Upper lobe of right lung (tissue), 1 donor: ENCODE measurements at regions not wholly inside any gene's neighbourhood (a gene's known extent, or its start where the extent isn't known, plus 50 kb on each side); places are given as distances from the start of the nearest gene placed in this dataset.
"Not testable (repeated sequence)": the region's sequence is repeated elsewhere in the genome, so short reads cannot be mapped to it uniquely, and the experiment has no call there.

Source experiments
- ATAC-seq: fragments of 200-7000 bp; cut with Tn5 transposase; one replicate; pipeline ENCODE4 v1.9.1; 2020; ENCODE audit warnings: mild to moderate bottlenecking, moderate library complexity
- DNase-seq: peaks from one replicate; pipeline ENCODE4 v3.0.0-alpha.2; 2020
- H3K27ac ChIP-seq: fragments of 200-600 bp; one replicate; pipeline ENCODE4 v1.8.0; 2022
- H3K27me3 ChIP-seq: fragments of 200-600 bp; one replicate; pipeline ENCODE4 v1.8.0; 2022; ENCODE audit warnings: mild to moderate bottlenecking
- H3K36me3 ChIP-seq: fragments of 200-600 bp; one replicate; pipeline ENCODE4 v1.8.0; 2022
- H3K4me1 ChIP-seq: fragments of 200-600 bp; one replicate; pipeline ENCODE4 v1.8.0; 2022
- H3K4me3 ChIP-seq: fragments of 200-600 bp; one replicate; pipeline ENCODE4 v1.8.0; 2022; ENCODE audit warnings: mild to moderate bottlenecking
- H3K9me3 ChIP-seq: fragments of 200-600 bp; one replicate; pipeline ENCODE4 v1.8.0; 2022
- CTCF ChIP-seq: fragments of 200-600 bp; IDR thresholded peaks from one replicate; pipeline ENCODE4 v1.8.0; 2022; ENCODE audit warnings: antibody characterized with exemption
- intact Hi-C: fragments of 100-400 bp; cut with DNase I; formaldehyde crosslinking; loops from one replicate; pipeline ENCODE4 v1.11.0; 2022
- donor health status: DM: no; HTN: yes; CAD: no; lungs with severe emphysema.

DNA sequence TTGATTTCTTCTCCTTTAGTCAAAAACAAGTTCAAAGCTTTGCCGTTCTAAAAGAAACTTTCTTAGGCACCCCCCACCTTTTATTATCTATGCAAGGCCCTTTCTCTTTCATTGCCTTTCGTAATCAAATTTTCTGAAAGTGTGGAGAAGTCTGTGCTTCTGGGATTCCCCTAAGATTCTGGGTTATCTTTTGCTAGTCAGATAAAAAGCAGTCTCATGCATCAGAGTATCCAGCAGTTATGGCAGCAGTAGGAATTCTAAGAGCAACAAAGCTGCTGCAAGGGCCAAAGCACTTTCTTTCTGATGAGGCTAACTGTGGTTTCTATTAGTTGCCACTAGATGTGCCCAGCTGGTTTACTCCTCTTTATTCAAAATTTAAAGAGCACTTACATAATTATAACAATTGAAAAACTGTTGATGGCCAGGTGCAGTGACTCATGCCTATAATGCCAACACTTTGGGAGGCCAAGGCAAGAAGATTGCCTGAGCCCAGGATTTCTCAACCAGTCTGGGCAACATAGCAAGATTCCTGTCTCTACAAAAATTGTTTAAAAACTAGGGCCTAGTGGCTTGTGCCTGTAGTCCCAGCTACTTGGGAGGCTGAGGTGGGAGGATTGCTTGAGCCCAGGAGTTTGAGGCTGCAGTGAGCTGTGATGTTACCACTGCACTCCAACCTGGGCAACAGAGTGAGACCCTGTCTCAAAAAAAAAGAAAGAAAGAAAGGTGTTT lies 296.2 kb downstream of the PAPSS1 start:
- ATAC-seq (no peak), DNase-seq (no peak)
- Histone ChIP-seq H3K4me1 (no peaks in the 10 kb centered on the region), H3K9me3 (no peaks in the 10 kb centered on the region), H3K27me3 (no peaks in the 10 kb centered on the region), H3K27ac (no peak overlapping the region), H3K36me3 (no peaks in the 10 kb centered on the region), H3K4me3 (no peak overlapping the region)
- intact Hi-C loops: no loop called here
- TF ChIP-seq CTCF: no peak

DNA sequence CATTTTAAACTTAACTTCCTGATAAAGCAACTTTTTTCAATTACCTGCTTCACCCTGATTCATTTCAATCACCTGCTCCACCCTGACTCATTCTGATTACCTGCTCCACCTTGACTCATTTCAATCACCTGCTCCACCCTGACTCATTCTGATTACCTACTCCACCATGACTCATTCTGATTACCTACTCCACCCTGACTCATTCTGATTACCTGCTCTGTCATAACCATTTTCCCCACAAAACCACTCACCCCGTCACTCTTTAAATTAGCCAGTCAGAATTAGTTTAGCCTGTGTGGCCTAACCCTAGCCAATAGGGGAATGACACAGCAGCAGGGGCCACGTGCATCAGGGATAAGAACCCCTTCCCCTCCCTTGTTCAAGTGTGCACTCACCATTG lies 300.5 kb downstream of the PAPSS1 start:
- H3K36me3 ChIP-seq: not testable (repeated sequence)

DNA sequence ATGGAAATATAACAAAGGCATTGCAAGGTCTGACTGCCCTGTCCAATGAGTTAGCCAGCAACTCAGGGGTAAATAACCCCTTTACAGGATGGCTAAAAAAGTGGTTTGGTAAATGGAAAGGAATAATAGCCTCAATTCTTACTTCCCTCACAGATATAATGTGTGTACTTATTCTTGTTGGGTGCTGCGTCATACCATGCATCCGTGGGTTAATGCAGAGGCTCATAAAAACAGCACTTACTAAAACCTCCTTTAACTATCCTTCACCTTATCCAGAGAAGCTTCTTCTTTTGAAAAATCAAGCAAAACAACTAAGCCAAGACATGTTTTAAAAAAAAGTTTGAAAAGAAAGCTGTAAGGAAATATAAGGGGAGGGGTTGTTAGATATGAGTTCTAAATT lies 301.0 kb downstream of the PAPSS1 start:
- no peak overlapping the region for H3K27ac ChIP-seq
- DNase-seq: no peak
- H3K27me3 ChIP-seq: no peaks in the 10 kb centered on the region
- no peaks in the 10 kb centered on the region for H3K36me3 ChIP-seq
- no peaks in the 10 kb centered on the region for H3K4me1 ChIP-seq
- no peak overlapping the region for H3K4me3 ChIP-seq
- no peak for ATAC-seq
- H3K9me3 ChIP-seq: no peaks in the 10 kb centered on the region
- intact Hi-C loops: no loop called here
- TF ChIP-seq CTCF: no peak

More for the DNA sequence above, 300.5 kb downstream of the PAPSS1 start:
- H3K27me3 ChIP-seq, H3K4me1 ChIP-seq, H3K4me3 ChIP-seq, DNase-seq, ATAC-seq, H3K9me3 ChIP-seq, intact Hi-C loops, H3K27ac ChIP-seq: not testable (repeated sequence)

GRCh38 chr4:107415490-107415889 lies 304.5 kb downstream of the PAPSS1 start:
- H3K36me3 ChIP-seq, DNase-seq, H3K27ac ChIP-seq, H3K9me3 ChIP-seq, H3K4me3 ChIP-seq, ATAC-seq, H3K27me3 ChIP-seq, H3K4me1 ChIP-seq, intact Hi-C loops: not testable (repeated sequence)

- DNase-seq, ATAC-seq, H3K36me3 ChIP-seq, H3K4me3 ChIP-seq, intact Hi-C loops, H3K27ac ChIP-seq, H3K27me3 ChIP-seq, H3K9me3 ChIP-seq, H3K4me1 ChIP-seq: not testable (repeated sequence)
Observed at GRCh38 chr4:107409872-107410271, 310.2 kb downstream of the PAPSS1 start.

GRCh38 chr4:107408968-107409367 lies 311.1 kb downstream of the PAPSS1 start:
- intact Hi-C loops: no loop called here
- Histone ChIP-seq H3K9me3 (no peaks in the 10 kb centered on the region), H3K27me3 (no peaks in the 10 kb centered on the region), H3K27ac (no peak overlapping the region), H3K4me1 (no peaks in the 10 kb centered on the region), H3K36me3 (no peaks in the 10 kb centered on the region), H3K4me3 (no peak overlapping the region)
- DNase-seq: no peak
- no peak for ATAC-seq
- TF ChIP-seq CTCF: no peak

DNA sequence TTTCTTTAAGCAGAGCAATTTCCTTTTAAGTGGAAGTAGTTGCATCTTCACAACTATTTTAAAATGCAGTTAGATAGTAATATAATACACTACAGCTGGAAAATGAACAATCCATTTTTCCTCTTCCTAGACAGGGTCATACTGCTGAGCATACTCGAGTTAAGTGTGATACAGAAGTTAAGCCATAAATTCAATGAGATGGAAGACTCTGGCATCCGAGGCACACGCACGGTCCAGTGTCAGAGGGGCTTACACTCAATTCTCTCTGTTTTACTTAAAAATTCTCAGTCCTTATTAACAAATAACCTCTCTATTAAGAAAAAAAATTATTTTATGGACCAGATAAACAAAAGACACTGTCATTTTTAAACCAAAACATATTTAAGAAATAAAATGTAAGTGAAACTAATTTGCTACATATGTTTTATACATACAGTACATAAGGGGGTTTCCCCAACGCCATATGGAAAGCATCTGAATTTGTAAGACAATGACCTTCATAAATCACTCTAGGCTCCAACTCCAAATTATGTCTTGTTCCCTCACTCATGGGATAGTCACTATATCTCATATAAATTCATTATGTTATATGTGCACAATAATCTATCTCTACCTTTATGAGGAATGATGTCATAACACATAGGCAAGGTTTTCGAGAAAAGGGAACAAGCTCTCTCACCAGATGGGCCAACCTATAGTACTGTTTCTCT lies 315.3 kb downstream of the PAPSS1 start:
- H3K27ac ChIP-seq: no peak overlapping the region
- TF ChIP-seq CTCF: no peak
- H3K4me1 ChIP-seq: no peaks in the 10 kb centered on the region
- H3K9me3 ChIP-seq: no peaks in the 10 kb centered on the region
- intact Hi-C loops: no loop called here
- no peak overlapping the region for H3K4me3 ChIP-seq
- ATAC-seq (no peak), DNase-seq (no peak)
- H3K27me3 ChIP-seq: no peaks in the 10 kb centered on the region
- no peaks in the 10 kb centered on the region for H3K36me3 ChIP-seq
